ENCODE measurements at regions not wholly inside any gene's neighbourhood (a gene's known extent, or its start where the extent isn't known, plus 50 kb on each side); places are given as distances from the start of the nearest gene placed in this dataset.

- TF ChIP-seq GRHL1 (CRISPR knock-in tag; conservative IDR thresholded peaks at IDR 0.05), result no peak
- no peak for TF ChIP-seq ZBTB49 (CRISPR knock-in tag; IDR thresholded peaks at IDR 0.05; ENCODE audit: borderline replicate concordance)
- no peak for TF ChIP-seq ZNF792 (CRISPR knock-in tag; IDR thresholded peaks at IDR 0.05)
- no peak for TF ChIP-seq RAD51 (IDR thresholded peaks at IDR 0.05; ENCODE audit: borderline replicate concordance)
- TF ChIP-seq ZIK1 (CRISPR knock-in tag; IDR thresholded peaks at IDR 0.05; ENCODE audit: borderline replicate concordance, low read depth), result no peak
- TF ChIP-seq NFIC (IDR thresholded peaks at IDR 0.05; ENCODE audit: low read length), result no peak
- no peak for TF ChIP-seq RFX5 (IDR thresholded peaks at IDR 0.05; ENCODE audit: low read depth, low read length)
Measured at GRCh38 chr1:101667761-101668160, 329.0 kb downstream of the OLFM3 start (continued).

- TF ChIP-seq SOX13 (IDR thresholded peaks at IDR 0.05) (no peak), SOX13 (CRISPR knock-in tag; conservative IDR thresholded peaks at IDR 0.05 in 1 of 2, IDR thresholded peaks at IDR 0.05 in 1 of 2) (no peak), HOXD1 (CRISPR knock-in tag; IDR thresholded peaks at IDR 0.05) (no peak), ZNF253 (CRISPR knock-in tag; IDR thresholded peaks at IDR 0.05; ENCODE audit: borderline replicate concordance) (no peak), THAP7 (CRISPR knock-in tag; IDR thresholded peaks at IDR 0.05) (no peak), ZNF160 (CRISPR knock-in tag; IDR thresholded peaks at IDR 0.05) (no peak), ZNF558 (CRISPR knock-in tag; IDR thresholded peaks at IDR 0.05; ENCODE audit: borderline replicate concordance) (no peak)
- H3K9ac ChIP-seq (ENCODE audit: insufficient read depth, low read depth, low read length), result no peak overlapping the region
- H3K27ac ChIP-seq (ENCODE audit: extremely low read length, insufficient read depth, low read length), result no peak overlapping the region
- no peak overlapping the region for H3K4me2 ChIP-seq (ENCODE audit: low read depth, low read length)
- POLR2A ChIA-PET, result no interaction called here
- CTCF ChIA-PET (ENCODE audit: low intra/inter-chr PET ratio, low total read pairs), result no interaction called here
- no peaks in the 10 kb centered on the region for H3K36me3 ChIP-seq (replicated peaks in 1 of 2; ENCODE audit: control insufficient read depth in 1 of 2, insufficient read depth in 2 of 2, low read length in 2 of 2)
- no peaks in the 10 kb centered on the region for H3K4me1 ChIP-seq (ENCODE audit: insufficient read depth, low read length)
- H3K27me3 ChIP-seq (ENCODE audit: control insufficient read depth in 1 of 2, insufficient read depth in 2 of 2, low read length in 2 of 2), result no peaks in the 10 kb centered on the region
- WGBS (ENCODE audit: low lambda C conversion rate), result 30% methylated on average over 2 of the region's 2 CpGs
- in situ Hi-C loops (cut with HindIII; ENCODE audit: extremely low pct_ligation_motif_present, low pct_unique_long_range_greater_than_20kb), result no loop called here
- H4K20me1 ChIP-seq (ENCODE audit: insufficient read depth, low read length), result no peaks in the 10 kb centered on the region
- no peak for FAIRE-seq
- BruUV-seq (replicated peaks), result no TSS peak
- no peak overlapping the region for H2AFZ ChIP-seq (ENCODE audit: low read length)
- no peak overlapping the region for H3K4me3 ChIP-seq (replicated peaks in 1 of 3; ENCODE audit: insufficient read depth in 1 of 3, low read depth in 2 of 3, low read length in 3 of 3)
- no peak for DNase-seq (ENCODE audit: low spot score)
- ATAC-seq, result no peak
- H3K9me3 ChIP-seq (ENCODE audit: low read length), result no peaks in the 10 kb centered on the region
- intact Hi-C loops (cut with micrococcal nuclease; ENCODE audit: unreplicated experiment), result no loop called here
- no peaks in the 10 kb centered on the region for H3K79me2 ChIP-seq (ENCODE audit: insufficient read depth, low read length)
Measured at GRCh38 chr1:101683136-101683535, 313.6 kb downstream of the OLFM3 start.

Measured in HepG2 (cell line).